IMR-90 (cell line): ENCODE measurements at regions not wholly inside any gene's neighbourhood (a gene's known extent, or its start where the extent isn't known, plus 50 kb on each side); places are given as distances from the start of the nearest gene placed in this dataset.

Experiments
- ATAC-seq: fragments of 200-7000 bp; cut with Tn5 transposase; 2 replicates; pipeline ENCODE4 v1.9.1; 2020; ENCODE audit warnings: low read depth, mild to moderate bottlenecking, moderate library complexity
- BruUV-seq: library from RNA; stranded (reverse); fragments of 400-500 nt; replicated peaks from 2 replicates; lab custom pipeline; 2021; lab: Mats Ljungman, UMichigan
- CTCF ChIA-PET: fragments of 300-600 bp; formaldehyde crosslinking; extraction: SDS; loops from one replicate; lab custom pipeline; 2021; ENCODE audit warnings: antibody characterized with exemption; lab: Yijun Ruan, JAX
- POLR2A ChIA-PET: fragments of 300-600 bp; sonication (Branson Sonifier 250); formaldehyde crosslinking; loops from one replicate; lab custom pipeline; 2022; ENCODE audit warnings: antibody characterized with exemption; ENCODE audit not compliant: unreplicated experiment; lab: Charles Lee
- DNase-seq: peaks from one replicate; pipeline ENCODE4 v3.0.0; 2013
- H2AFZ ChIP-seq: replicated peaks from 2 replicates; pipeline ENCODE3; 2013; ENCODE audit warnings: low read length, mild to moderate bottlenecking; ENCODE audit not compliant: poor library complexity
- H2AK5ac ChIP-seq: 2 replicates; pipeline ENCODE4 v1.6.1; 2013; ENCODE audit warnings: low read depth, low read length, inconsistent platforms
- H2AK9ac ChIP-seq: replicated peaks from 2 replicates; pipeline ENCODE3; 2013; ENCODE audit warnings: mild to moderate bottlenecking, low read depth, low read length, moderate library complexity; ENCODE audit not compliant: poor library complexity
- H2BK120ac ChIP-seq: 2 replicates; pipeline ENCODE4 v1.6.1; 2013; ENCODE audit warnings: low read depth, low read length, inconsistent platforms
- H2BK15ac ChIP-seq: 3 replicates; pipeline ENCODE4 v1.6.1; 2013; ENCODE audit warnings: low read depth, low read length, inconsistent platforms
- H2BK20ac ChIP-seq: 2 replicates; pipeline ENCODE4 v1.6.1; 2013; ENCODE audit warnings: low read depth, mild to moderate bottlenecking, inconsistent platforms, low read length, moderate library complexity
- H2BK5ac ChIP-seq: 2 replicates; pipeline ENCODE4 v1.6.1; 2013; ENCODE audit warnings: mild to moderate bottlenecking, low read depth, low read length, inconsistent platforms; ENCODE audit not compliant: poor library complexity, severe bottlenecking
- H3K14ac ChIP-seq: replicated peaks from 2 replicates; pipeline ENCODE4 v1.6.1; 2013; ENCODE audit warnings: low read depth, low read length, inconsistent platforms
- H3K18ac ChIP-seq: 2 replicates; pipeline ENCODE4 v1.6.1; 2013; ENCODE audit warnings: low read depth, low read length, control low read depth
- H3K23ac ChIP-seq: 2 replicates; pipeline ENCODE4 v1.6.1; 2013; ENCODE audit warnings: low read depth, low read length, inconsistent platforms
- H3K27ac ChIP-seq: 2 replicates; pipeline ENCODE4 v1.5.1; 2013; ENCODE audit warnings: mild to moderate bottlenecking, control low read depth, low read length; ENCODE audit not compliant: insufficient read depth
- H3K27me3 ChIP-seq: 2 replicates; pipeline ENCODE4 v1.6.1; 2013; ENCODE audit warnings: low read length; ENCODE audit not compliant: control insufficient read depth, insufficient read depth
- H3K36me3 ChIP-seq: 2 replicates; pipeline ENCODE4 v1.6.1; 2013; ENCODE audit warnings: low read length, mixed read lengths; ENCODE audit not compliant: control insufficient read depth, insufficient read depth
- H3K4ac ChIP-seq: 2 replicates; pipeline ENCODE4 v1.6.1; 2013; ENCODE audit warnings: low read depth, low read length, inconsistent platforms
- H3K4me1 ChIP-seq: 2 replicates; pipeline ENCODE4 v1.6.1; 2013; ENCODE audit warnings: low read length, mixed read lengths; ENCODE audit not compliant: control insufficient read depth, insufficient read depth
- H3K4me2 ChIP-seq: 2 replicates; pipeline ENCODE4 v1.6.1; 2013; ENCODE audit warnings: low read depth, mild to moderate bottlenecking, control low read depth, low read length, moderate library complexity
- H3K4me3 ChIP-seq: 2 replicates; pipeline ENCODE4 v1.5.1; 2013; ENCODE audit warnings: low read depth, mild to moderate bottlenecking, control low read depth, low read length, moderate library complexity; ENCODE audit not compliant: insufficient read depth
- H3K56ac ChIP-seq: 2 replicates; pipeline ENCODE4 v1.6.1; 2013; ENCODE audit warnings: low read length, inconsistent platforms; ENCODE audit not compliant: insufficient read depth; ENCODE audit errors: extremely low read depth
- H3K79me1 ChIP-seq, 2 experiments: 2 replicates each; pipeline ENCODE4 v1.6.1; 2013; ENCODE audit warnings: low read length in 2 of 2, inconsistent platforms in 1 of 2, low read depth in 1 of 2
- H3K9ac ChIP-seq: 2 replicates; pipeline ENCODE4 v1.6.1; 2013; ENCODE audit warnings: low read depth, low read length, control low read depth
- H3K9me1 ChIP-seq: 2 replicates; pipeline ENCODE4 v1.6.1; 2013; ENCODE audit warnings: low read length, inconsistent platforms; ENCODE audit not compliant: insufficient read depth
- H3K9me3 ChIP-seq: 2 replicates; pipeline ENCODE4 v1.6.1; 2013; ENCODE audit warnings: low read length; ENCODE audit not compliant: control insufficient read depth, insufficient read depth
- H4K20me1 ChIP-seq: 2 replicates; pipeline ENCODE4 v1.6.1; 2013; ENCODE audit warnings: low read length, inconsistent platforms; ENCODE audit not compliant: insufficient read depth
- H4K5ac ChIP-seq: 2 replicates; pipeline ENCODE4 v1.6.1; 2013; ENCODE audit warnings: mild to moderate bottlenecking, low read depth, low read length, control low read depth
- H4K8ac ChIP-seq, 2 experiments: 2 replicates each; pipeline ENCODE4 v1.6.1; 2013; ENCODE audit warnings: low read depth in 2 of 2, low read length in 2 of 2, control low read depth in 1 of 2, inconsistent platforms in 1 of 2
- H4K91ac ChIP-seq: 2 replicates; pipeline ENCODE4 v1.6.1; 2013; ENCODE audit warnings: low read depth, low read length, inconsistent platforms; ENCODE audit not compliant: insufficient read depth
- FOS ChIP-seq: fragments of 150-350 bp; IDR thresholded peaks from 2 replicates; pipeline ENCODE4 v1.6.1; 2016; ENCODE audit warnings: low read depth, low read length
- MAFK ChIP-seq: IDR thresholded peaks from 2 replicates; pipeline ENCODE4 v1.6.1; 2012; ENCODE audit warnings: low read depth, low read length, improper control_type of control experiment
- NFE2L2 ChIP-seq: fragments of 150-350 bp; IDR thresholded peaks from 2 replicates; pipeline ENCODE4 v1.6.1; 2016; ENCODE audit warnings: low read depth, mild to moderate bottlenecking, low read length
- RAD21 ChIP-seq: IDR thresholded peaks from 2 replicates; pipeline ENCODE4 v1.6.1; 2012; ENCODE audit warnings: low read length, improper control_type of control experiment
- RCOR1 ChIP-seq: IDR thresholded peaks from 2 replicates; pipeline ENCODE4 v1.6.1; 2012; ENCODE audit warnings: mild to moderate bottlenecking, low read length, improper control_type of control experiment; ENCODE audit not compliant: insufficient replicate concordance
- WGBS, 2 experiments: methylation state at CpG; one replicate each; pipeline versions ENCODE4 v1.1.5 to v1.1.7; 2013; ENCODE audit warnings: missing lambda C conversion rate in 2 of 2; ENCODE audit not compliant: insufficient read length in 1 of 2; ENCODE audit errors: extremely low coverage in 2 of 2; 5-methylcytosine and 5-hydroxymethylcytosine counted together
- dilution Hi-C: fragments of 300-500 bp; cut with HindIII; formaldehyde crosslinking; loops from one replicate; pipeline ENCODE4 v1.14.3; 2018; ENCODE audit warnings: low sequenced_read_pairs; ENCODE audit not compliant: unreplicated experiment
- in situ Hi-C: fragments of 300-500 bp; cut with MboI; formaldehyde crosslinking; loops from 3 replicates; pipeline ENCODE4 v1.14.3; 2019; ENCODE audit warnings: low sequenced_read_pairs, inconsistent platforms, mixed read lengths
- intact Hi-C: fragments of 100-400 bp; cut with micrococcal nuclease; formaldehyde crosslinking; loops from 2 replicates; pipeline ENCODE4 v1.10.0; 2022

DNA sequence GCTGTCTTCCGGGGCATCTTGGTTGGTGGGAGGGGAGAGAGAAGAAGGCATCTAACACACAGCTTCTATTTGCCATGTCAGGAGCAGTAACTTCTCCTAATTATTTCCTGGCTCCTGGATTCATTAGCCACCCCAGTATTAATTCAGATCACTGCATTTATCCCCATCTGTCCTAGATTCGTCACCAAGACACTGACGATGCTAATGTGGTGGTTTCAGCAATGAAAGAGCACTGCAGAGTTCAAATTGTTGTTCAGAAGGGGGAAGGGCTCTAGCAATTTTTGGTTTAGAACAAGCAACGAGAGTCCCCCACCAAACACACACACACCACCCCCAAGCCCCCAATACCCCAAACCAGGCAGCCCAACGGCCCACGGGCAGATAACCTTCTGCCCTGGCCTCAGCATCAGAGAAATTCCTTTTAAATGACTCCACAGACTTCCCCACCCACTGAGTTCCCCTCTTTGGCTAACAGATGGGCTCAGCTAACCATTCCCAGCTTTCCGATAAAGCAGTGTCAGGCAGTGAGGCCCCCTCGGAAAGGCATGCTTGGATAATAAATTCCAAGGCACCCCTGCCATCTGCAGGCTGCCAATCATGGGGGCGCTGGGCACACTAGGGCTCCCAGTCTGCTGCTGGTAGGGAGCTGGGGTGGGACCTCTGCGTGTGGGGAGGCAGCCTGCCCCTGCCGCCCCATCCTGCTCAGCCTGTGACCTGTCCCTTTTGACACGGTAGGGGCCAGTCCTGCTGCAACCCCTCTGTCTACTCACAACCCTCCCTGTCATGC, 453.5 kb downstream of the MIAT start:
- ChIA-PET CTCF (no interaction called here), POLR2A (no interaction called here)
- Histone ChIP-seq H3K4me3 (no peak overlapping the region), H3K4ac (peak overlapping the region; percentile 73), H3K27me3 (peaks cover 3% of the 10 kb centered on the region), H2BK15ac (peak overlapping the region; percentile 49; the same call in 1 of the 3 replicates), H3K14ac (peak overlapping the region; percentile 34), H4K91ac (peak overlapping the region; percentile 57), H3K36me3 (no peaks in the 10 kb centered on the region), H4K8ac (peak overlapping the region; percentile 24 to 47; a peak in 2 of 4 replicates), H3K18ac (peak overlapping the region; percentile 3), H4K20me1 (peaks cover 6% of the 10 kb centered on the region; the same call in 1 of the 2 replicates), H2BK120ac (peak overlapping the region; percentile 60), H2BK5ac (peak overlapping the region; percentile 1), H2AK5ac (peak overlapping the region; percentile 81), H2AK9ac (peak overlapping the region; percentile 53), H2AFZ (peak overlapping the region; percentile 41), H3K9me1 (peaks cover 34% of the 10 kb centered on the region), H4K5ac (0 out of 2 replicates have a peak overlapping the region, but pooled peaks have one; percentile 16), H3K4me2 (no peak overlapping the region), H3K4me1 (peaks cover 21% of the 10 kb centered on the region), H3K9ac (no peak overlapping the region), H3K23ac (no peak overlapping the region), H3K27ac (no peak overlapping the region), H3K56ac (0 out of 2 replicates have a peak overlapping the region, but pooled peaks have one; percentile 4), H2BK20ac (peak overlapping the region; percentile 79), H3K9me3 (no peaks in the 10 kb centered on the region), H3K79me1 (no peaks in the 10 kb centered on the region)
- WGBS, 2 experiments, result 0% methylated on average over 1 of the region's 12 CpGs; no CpG with 5 or more reads in 1 of the 2 experiments
- peak; percentile 54 for ATAC-seq
- intact Hi-C loops (loop anchor here (10.0 kb wide), 1 partner anchor 436 kb away; no protein-coding TSS in a partner anchor), dilution Hi-C loops (no loop called here), in situ Hi-C loops (no loop called here)
- peak; percentile 71 for DNase-seq
- 0 out of 2 replicates have a peak, but pooled peaks have one; percentile 10 for TF ChIP-seq RAD21
- TF ChIP-seq MAFK, result no peak
- TF ChIP-seq FOS, result 0 out of 2 replicates have a peak, but pooled peaks have one; percentile 10
- TF ChIP-seq NFE2L2, result no peak
- TF ChIP-seq RCOR1, result peak; percentile 25
- BruUV-seq, result no TSS peak
